IPS DF 6.9 (cell line): ENCODE measurements at regions not wholly inside any gene's neighbourhood (a gene's known extent, or its start where the extent isn't known, plus 50 kb on each side); places are given as distances from the start of the nearest gene placed in this dataset.

Experiments
- DNase-seq: peaks from one replicate; pipeline ENCODE4 v3.0.0-alpha.2; 2013; ENCODE audit warnings: low read depth, low spot score
- H3K27ac ChIP-seq: one replicate; pipeline ENCODE4 v1.5.1; 2013; ENCODE audit warnings: low read length, control low read depth
- H3K27me3 ChIP-seq: 2 replicates; pipeline ENCODE4 v1.6.1; 2013; ENCODE audit warnings: mild to moderate bottlenecking, low read length; ENCODE audit not compliant: control insufficient read depth, insufficient read depth
- H3K36me3 ChIP-seq: 2 replicates; pipeline ENCODE4 v1.6.1; 2013; ENCODE audit warnings: low read length; ENCODE audit not compliant: control insufficient read depth, insufficient read depth
- H3K4me1 ChIP-seq: 2 replicates; pipeline ENCODE4 v1.6.1; 2013; ENCODE audit warnings: low read length; ENCODE audit not compliant: control insufficient read depth, insufficient read depth
- H3K4me3 ChIP-seq: 2 replicates; pipeline ENCODE4 v1.5.1; 2013; ENCODE audit warnings: mild to moderate bottlenecking, low read length
- H3K9me3 ChIP-seq: 2 replicates; pipeline ENCODE4 v1.6.1; 2013; ENCODE audit warnings: low read length, inconsistent platforms; ENCODE audit not compliant: control insufficient read depth, insufficient read depth
- WGBS: extraction: QIAGEN DNeasy Blood & Tissue Kit; methylation state at CpG from one replicate; pipeline ENCODE4 v1.1.7; 2013; ENCODE audit warnings: mixed read lengths, missing lambda C conversion rate; ENCODE audit not compliant: insufficient read length, insufficient coverage; 5-methylcytosine and 5-hydroxymethylcytosine counted together

- no peaks in the 10 kb centered on the region for H3K27me3 ChIP-seq
- H3K4me3 ChIP-seq = no peak overlapping the region
- H3K4me1 ChIP-seq = no peaks in the 10 kb centered on the region; the same call in 1 of the 2 replicates
- DNase-seq = no peak
- H3K27ac ChIP-seq = no peak overlapping the region
- WGBS = no CpG with 5 or more reads among the region's 21 CpGs
- peaks cover 29% of the 10 kb centered on the region for H3K9me3 ChIP-seq
- no peaks in the 10 kb centered on the region for H3K36me3 ChIP-seq
These were observed 1333.3 kb downstream of the BRD1 start for GRCh38 chr22:48494256-48494967.

GRCh38 chr22:48493733-48494132, 1333.9 kb downstream of the BRD1 start:
- Histone ChIP-seq H3K4me3 (no peak overlapping the region), H3K36me3 (no peaks in the 10 kb centered on the region; the same call in 1 of the 2 replicates), H3K4me1 (no peaks in the 10 kb centered on the region; the same call in 1 of the 2 replicates), H3K27ac (no peak overlapping the region), H3K9me3 (peaks cover 25% of the 10 kb centered on the region), H3K27me3 (no peaks in the 10 kb centered on the region)
- WGBS = no CpG with 5 or more reads among the region's 6 CpGs
- DNase-seq = no peak

GRCh38 chr22:48492366-48493320, 1335.0 kb downstream of the BRD1 start:
- Histone ChIP-seq H3K27me3 (no peaks in the 10 kb centered on the region), H3K4me1 (no peaks in the 10 kb centered on the region; the same call in 1 of the 2 replicates), H3K27ac (no peak overlapping the region), H3K9me3 (peaks cover 27% of the 10 kb centered on the region), H3K36me3 (no peaks in the 10 kb centered on the region; the same call in 1 of the 2 replicates), H3K4me3 (no peak overlapping the region)
- WGBS = no CpG with 5 or more reads among the region's 19 CpGs
- no peak for DNase-seq

GRCh38 chr22:48491451-48491941, 1336.2 kb downstream of the BRD1 start:
- no peaks in the 10 kb centered on the region; the same call in 1 of the 2 replicates for H3K36me3 ChIP-seq
- peaks cover 23% of the 10 kb centered on the region for H3K9me3 ChIP-seq
- no peak overlapping the region for H3K4me3 ChIP-seq
- H3K27ac ChIP-seq = no peak overlapping the region
- no CpG with 5 or more reads among the region's 19 CpGs for WGBS
- DNase-seq = no peak
- no peaks in the 10 kb centered on the region for H3K27me3 ChIP-seq
- no peaks in the 10 kb centered on the region for H3K4me1 ChIP-seq

GRCh38 chr22:48490500-48491411, 1336.9 kb downstream of the BRD1 start:
- WGBS = no CpG with 5 or more reads among the region's 51 CpGs
- Histone ChIP-seq H3K4me3 (no peak overlapping the region), H3K27me3 (no peaks in the 10 kb centered on the region)

GRCh38 chr22:48489551-48490499, 1337.8 kb downstream of the BRD1 start:
- Histone ChIP-seq H3K9me3 (peaks cover 15% of the 10 kb centered on the region), H3K4me3 (no peak overlapping the region), H3K27ac (no peak overlapping the region), H3K27me3 (no peaks in the 10 kb centered on the region), H3K36me3 (no peaks in the 10 kb centered on the region; the same call in 1 of the 2 replicates), H3K4me1 (no peaks in the 10 kb centered on the region)
- WGBS = no CpG with 5 or more reads among the region's 113 CpGs
- no peak for DNase-seq

More at GRCh38 chr22:48490500-48491411, 1336.9 kb downstream of the BRD1 start:
- Histone ChIP-seq H3K9me3 (peaks cover 18% of the 10 kb centered on the region), H3K4me1 (no peaks in the 10 kb centered on the region), H3K27ac (no peak overlapping the region), H3K36me3 (no peaks in the 10 kb centered on the region; the same call in 1 of the 2 replicates)
- DNase-seq = no peak

- WGBS = no CpG with 5 or more reads among the region's 90 CpGs
- Histone ChIP-seq H3K9me3 (peaks cover 13% of the 10 kb centered on the region), H3K27ac (no peak overlapping the region), H3K4me1 (no peaks in the 10 kb centered on the region), H3K4me3 (no peak overlapping the region), H3K36me3 (no peaks in the 10 kb centered on the region; the same call in 1 of the 2 replicates), H3K27me3 (no peaks in the 10 kb centered on the region)
- DNase-seq = no peak
These were observed 1338.8 kb downstream of the BRD1 start for GRCh38 chr22:48488611-48489511.

GRCh38 chr22:48488149-48488551, 1339.5 kb downstream of the BRD1 start:
- Histone ChIP-seq H3K27ac (no peak overlapping the region), H3K27me3 (no peaks in the 10 kb centered on the region), H3K9me3 (peaks cover 12% of the 10 kb centered on the region), H3K4me3 (no peak overlapping the region), H3K4me1 (no peaks in the 10 kb centered on the region), H3K36me3 (no peaks in the 10 kb centered on the region; the same call in 1 of the 2 replicates)
- no CpG with 5 or more reads among the region's 5 CpGs for WGBS
- no peak for DNase-seq
